ENCODE measurements at regions not wholly inside any gene's neighbourhood (a gene's known extent, or its start where the extent isn't known, plus 50 kb on each side); places are given as distances from the start of the nearest gene placed in this dataset.

DNA sequence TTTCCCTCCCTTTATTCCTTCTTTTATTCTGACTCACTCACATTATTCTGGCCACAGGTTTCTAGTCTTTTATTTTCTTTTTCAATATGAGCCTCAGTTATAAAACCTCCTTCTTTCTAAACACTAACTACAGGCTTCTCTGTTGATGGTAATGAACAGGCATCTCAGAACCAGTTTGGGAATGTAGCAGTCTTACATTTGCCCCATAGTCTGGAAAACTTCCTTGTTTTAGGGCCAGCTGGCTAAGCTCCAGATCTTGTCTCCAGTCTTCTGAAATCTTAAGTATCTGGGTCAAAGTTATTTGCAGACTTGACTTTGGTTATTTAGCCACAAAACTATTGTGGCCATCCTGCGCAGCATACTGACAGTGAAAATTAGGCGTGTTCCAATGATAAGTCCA lies 97.0 kb upstream of the MAN1A1 start:
- Histone ChIP-seq H3K4me2 (ENCODE audit: insufficient read depth, insufficient read length, low read length) (no peak overlapping the region), H3K27me3 (ENCODE audit: insufficient read depth, low read length) (no peaks in the 10 kb centered on the region), H4K91ac (ENCODE audit: insufficient read length, low read depth, low read length) (no peak overlapping the region), H3K79me2 (ENCODE audit: insufficient read depth, low read length) (no peaks in the 10 kb centered on the region), H3K9me3 (ENCODE audit: control insufficient read depth, low read depth, low read length) (no peaks in the 10 kb centered on the region), H3T11ph (ENCODE audit: low read length) (no peak overlapping the region), H3K4me1 (ENCODE audit: insufficient read depth, low read length) (peaks cover 3% of the 10 kb centered on the region; the same call in 1 of the 2 replicates), H2BK5ac (ENCODE audit: insufficient read length, low read length) (no peak overlapping the region), H3K27ac (ENCODE audit: insufficient read length, low read depth, low read length) (no peak overlapping the region), H2AK5ac (ENCODE audit: insufficient read length, low read length) (no peak overlapping the region), H2BK12ac (ENCODE audit: insufficient read length, low read depth, low read length) (no peak overlapping the region), H2BK20ac (ENCODE audit: low read depth, low read length, poor library complexity, severe bottlenecking) (no peak overlapping the region), H4K8ac (replicated peaks; ENCODE audit: insufficient read length, low read depth, low read length) (no peak overlapping the region), H4K20me1 (ENCODE audit: control insufficient read depth, insufficient read depth, insufficient read length) (no peaks in the 10 kb centered on the region), H3K14ac (ENCODE audit: insufficient read depth, low read length) (no peak overlapping the region), H3K18ac (ENCODE audit: insufficient read length, low read depth, low read length) (no peak overlapping the region), H2BK120ac (ENCODE audit: low read depth, low read length, poor library complexity, severe bottlenecking) (no peak overlapping the region), H3K9ac (ENCODE audit: extremely low read depth, insufficient read length, low read length) (no peak overlapping the region), H2BK15ac (ENCODE audit: low read depth, low read length) (no peak overlapping the region), H4K5ac (ENCODE audit: insufficient read length, low read depth, low read length) (no peak overlapping the region), H3K23ac (ENCODE audit: insufficient read length, low read depth, low read length) (no peak overlapping the region), H3K23me2 (ENCODE audit: insufficient read length, low read depth, low read length, poor library complexity, severe bottlenecking) (no peaks in the 10 kb centered on the region), H3K56ac (ENCODE audit: insufficient read length, low read depth, low read length) (no peak overlapping the region), H3K79me1 (ENCODE audit: insufficient read depth, low read depth, low read length, poor library complexity, severe bottlenecking) (no peaks in the 10 kb centered on the region), H2AFZ (ENCODE audit: low read length) (no peak overlapping the region), H3K4ac (ENCODE audit: low read depth, low read length) (no peak overlapping the region)
- H3K36me3 Mint-ChIP-seq (ENCODE audit: insufficient read depth in 1 of 3, low read depth in 3 of 3): peaks cover 0 to 2% (median 0%) of the 10 kb centered on the region in 3 experiments; a peak in 2 of 7 replicates
- no peaks in the 10 kb centered on the region for H3K27me3 Mint-ChIP-seq (ENCODE audit: low read depth)
- H3K4me1 Mint-ChIP-seq: peaks cover 10% of the 10 kb centered on the region in 2 experiments
- no CpG with 5 or more reads among the region's 2 CpGs for WGBS (ENCODE audit: extremely low coverage, insufficient read length, low lambda C conversion rate)
- TF ChIP-seq, protein P1, sequence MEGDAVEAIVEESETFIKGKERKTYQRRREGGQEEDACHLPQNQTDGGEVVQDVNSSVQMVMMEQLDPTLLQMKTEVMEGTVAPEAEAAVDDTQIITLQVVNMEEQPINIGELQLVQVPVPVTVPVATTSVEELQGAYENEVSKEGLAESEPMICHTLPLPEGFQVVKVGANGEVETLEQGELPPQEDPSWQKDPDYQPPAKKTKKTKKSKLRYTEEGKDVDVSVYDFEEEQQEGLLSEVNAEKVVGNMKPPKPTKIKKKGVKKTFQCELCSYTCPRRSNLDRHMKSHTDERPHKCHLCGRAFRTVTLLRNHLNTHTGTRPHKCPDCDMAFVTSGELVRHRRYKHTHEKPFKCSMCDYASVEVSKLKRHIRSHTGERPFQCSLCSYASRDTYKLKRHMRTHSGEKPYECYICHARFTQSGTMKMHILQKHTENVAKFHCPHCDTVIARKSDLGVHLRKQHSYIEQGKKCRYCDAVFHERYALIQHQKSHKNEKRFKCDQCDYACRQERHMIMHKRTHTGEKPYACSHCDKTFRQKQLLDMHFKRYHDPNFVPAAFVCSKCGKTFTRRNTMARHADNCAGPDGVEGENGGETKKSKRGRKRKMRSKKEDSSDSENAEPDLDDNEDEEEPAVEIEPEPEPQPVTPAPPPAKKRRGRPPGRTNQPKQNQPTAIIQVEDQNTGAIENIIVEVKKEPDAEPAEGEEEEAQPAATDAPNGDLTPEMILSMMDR (conservative IDR thresholded peaks at IDR 0.05): no peak
- peaks cover 0 to 6% of the 10 kb centered on the region in 2 experiments; a peak in 4 of 5 replicates for H3K9me3 Mint-ChIP-seq
- DNase-seq: no peak
- no peak overlapping the region; a peak in 1 of 7 replicates for H3K27ac Mint-ChIP-seq
- no peak overlapping the region for H3K4me3 Mint-ChIP-seq

Measured in H9 (cell line).